Epithelial cell of prostate (primary cell): ENCODE measurements at regions not wholly inside any gene's neighbourhood (a gene's known extent, or its start where the extent isn't known, plus 50 kb on each side); places are given as distances from the start of the nearest gene placed in this dataset.

Source experiments
- DNase-seq: peaks from one replicate; pipeline ENCODE4 v3.0.0-alpha.2; 2011; ENCODE audit warnings: low read depth, low spot score
- H3K27ac ChIP-seq: fragments of 450-650 bp; 2 replicates; pipeline ENCODE4 v1.5.1; 2017; ENCODE audit warnings: mild to moderate bottlenecking

DNA sequence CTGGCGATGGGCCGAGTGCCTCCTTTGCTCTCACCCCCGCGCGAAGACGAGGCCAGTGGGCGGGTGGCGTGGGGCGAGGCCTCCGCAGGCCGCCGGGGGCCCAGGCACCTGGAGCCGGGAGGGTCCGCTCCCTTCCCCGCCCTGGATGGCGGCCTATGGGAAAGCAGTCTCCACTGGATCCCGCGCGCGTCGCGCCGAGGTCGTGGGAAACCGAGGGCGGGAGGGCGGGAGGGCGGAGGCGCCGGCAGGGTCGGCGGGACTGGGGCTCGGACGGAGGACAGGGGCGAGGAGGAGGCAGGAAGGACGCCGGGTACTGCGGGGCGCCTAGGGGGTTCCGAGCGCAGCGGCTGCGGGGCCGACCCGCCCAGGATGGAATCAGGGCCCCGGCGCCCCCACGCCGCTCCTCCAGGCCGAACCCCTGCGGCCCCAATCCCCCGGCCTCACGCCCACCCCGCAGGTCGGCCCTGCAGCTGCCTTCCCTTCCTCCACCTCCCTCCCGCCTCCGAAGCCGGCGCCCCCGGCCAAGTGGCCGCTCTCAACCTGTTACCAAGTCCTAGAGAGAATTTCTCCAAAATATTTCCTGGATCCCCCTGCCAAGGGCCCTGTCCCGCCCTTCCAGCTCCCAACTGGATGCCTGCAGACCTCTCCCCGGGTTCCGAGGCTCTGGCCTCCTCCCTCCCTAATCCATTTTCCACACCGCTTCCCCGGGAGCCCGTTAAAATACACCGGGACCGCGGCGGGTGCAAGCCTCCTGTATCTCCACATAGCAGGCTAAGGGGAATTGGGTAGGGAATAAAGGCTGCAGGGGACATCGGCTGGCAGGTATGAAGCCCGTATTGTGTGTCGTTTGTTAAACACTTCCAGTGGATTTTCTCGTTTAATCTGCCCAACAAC is 146.3 kb downstream of the ERCC6L2 start:
- no peak overlapping the region for H3K27ac ChIP-seq
- DNase-seq = no peak

DNA sequence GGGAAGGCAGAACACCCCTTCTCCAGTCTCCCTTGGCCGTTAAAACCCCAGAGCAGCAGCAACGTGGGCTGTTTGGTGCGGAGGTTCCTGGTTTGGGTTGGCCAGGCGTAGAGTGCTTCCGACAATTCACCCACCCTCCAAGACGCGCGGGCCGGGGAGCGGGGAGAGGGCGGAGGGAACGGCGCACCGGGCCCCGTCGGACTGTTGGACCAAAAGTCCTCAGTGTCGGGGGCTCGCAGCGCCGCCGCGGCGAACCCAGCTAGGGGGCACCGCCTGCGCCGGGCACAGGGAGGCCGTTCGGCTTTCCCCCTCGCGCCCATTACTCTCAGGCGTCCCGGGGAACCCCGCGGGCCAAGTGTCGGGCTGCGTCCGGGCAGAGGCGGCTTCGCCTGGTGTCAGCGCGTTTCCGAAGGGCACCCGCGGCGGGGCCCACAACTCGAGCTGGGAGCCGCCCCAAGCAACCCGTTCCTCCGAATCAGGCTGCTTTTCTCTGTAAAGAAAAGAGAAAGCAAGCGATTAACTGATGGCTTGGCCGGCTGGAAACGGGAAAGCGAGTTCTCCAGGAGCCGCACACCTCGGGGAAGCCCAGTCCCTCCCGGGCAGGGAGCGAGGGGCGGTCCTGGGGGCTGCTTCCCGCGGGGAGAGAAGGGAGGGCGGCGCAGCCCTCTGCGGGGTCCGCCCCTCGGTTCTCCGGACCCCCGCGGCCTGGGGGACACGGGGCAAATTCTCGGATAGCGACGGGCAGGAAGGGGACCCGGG is 145.5 kb downstream of the ERCC6L2 start:
- no peak overlapping the region for H3K27ac ChIP-seq
- DNase-seq = no peak

DNA sequence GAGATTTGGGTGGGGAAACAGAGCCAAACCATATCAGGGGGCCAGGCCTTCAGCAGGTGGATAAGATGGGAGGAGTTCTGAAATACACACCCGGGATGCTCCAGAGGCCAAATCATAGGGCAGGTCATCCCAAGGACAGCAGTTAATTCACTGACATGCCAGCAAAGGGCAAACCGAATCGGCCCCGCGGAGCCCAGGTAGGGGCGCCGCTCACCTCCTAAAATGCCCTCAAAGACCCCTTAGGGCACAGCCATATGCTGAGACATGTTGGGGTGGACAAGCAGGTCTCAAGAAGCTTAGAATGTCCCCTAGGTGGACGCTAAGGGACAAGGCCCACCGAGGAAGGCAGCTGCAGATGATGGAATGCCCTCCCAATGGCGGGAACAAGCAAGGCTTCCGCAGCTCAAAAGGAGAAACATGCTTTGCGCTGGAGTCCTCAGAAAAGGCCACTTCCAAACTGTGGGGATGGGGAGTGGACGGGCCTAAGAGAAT is 144.9 kb downstream of the ERCC6L2 start:
- DNase-seq = no peak
- no peak overlapping the region for H3K27ac ChIP-seq
